Thoracic aorta (tissue), 2 donors: ENCODE measurements at regions not wholly inside any gene's neighbourhood (a gene's known extent, or its start where the extent isn't known, plus 50 kb on each side); places are given as distances from the start of the nearest gene placed in this dataset.

Source experiments
- ATAC-seq: fragments of 150-250 bp; one replicate; pipeline ENCODE4 v1.8.0; 2017; ENCODE audit warnings: low read depth; ENCODE audit not compliant: insufficient number of reproducible peaks, low FRiP score
- DNase-seq: peaks from one replicate; pipeline ENCODE4 v3.0.0-alpha.2; 2020; ENCODE audit warnings: low spot score
- H3K27ac ChIP-seq, 2 donors: fragments of 200-600 bp; sonication (generic); 1 replicate in 1 of 2; 2 replicates in 1 of 2; pipeline ENCODE4 v1.5.1; 2016; ENCODE audit warnings: mild to moderate bottlenecking in 2 of 2, moderate library complexity in 2 of 2
- H3K27me3 ChIP-seq: fragments of 200-600 bp; sonication (generic); replicated peaks from 2 replicates; pipeline ENCODE4 v1.6.0; 2016; ENCODE audit warnings: mild to moderate bottlenecking; ENCODE audit not compliant: insufficient read depth
- H3K36me3 ChIP-seq: fragments of 200-600 bp; sonication (generic); one replicate; pipeline ENCODE4 v1.5.1; 2016
- H3K4me1 ChIP-seq, 2 donors: fragments of 200-600 bp; sonication (generic); 1 replicate in 1 of 2; 2 replicates in 1 of 2; pipeline versions ENCODE4 v1.5.1 to v1.6.0; 2016; ENCODE audit warnings: low read depth in 2 of 2, mild to moderate bottlenecking in 1 of 2; ENCODE audit not compliant: control insufficient read depth in 1 of 2
- H3K4me3 ChIP-seq: fragments of 200-600 bp; sonication (generic); 2 replicates; pipeline ENCODE4 v1.5.1; 2016; ENCODE audit warnings: mild to moderate bottlenecking
- H3K9me3 ChIP-seq: fragments of 200-600 bp; sonication (generic); 2 replicates; pipeline ENCODE4 v1.5.1; 2016
- TF ChIP-seq, protein P1 (sequence below): fragments of 200-600 bp; sonication (generic); IDR thresholded peaks from one replicate; pipeline ENCODE4 v1.5.1; 2019; ENCODE audit warnings: antibody characterized with exemption

DNA sequence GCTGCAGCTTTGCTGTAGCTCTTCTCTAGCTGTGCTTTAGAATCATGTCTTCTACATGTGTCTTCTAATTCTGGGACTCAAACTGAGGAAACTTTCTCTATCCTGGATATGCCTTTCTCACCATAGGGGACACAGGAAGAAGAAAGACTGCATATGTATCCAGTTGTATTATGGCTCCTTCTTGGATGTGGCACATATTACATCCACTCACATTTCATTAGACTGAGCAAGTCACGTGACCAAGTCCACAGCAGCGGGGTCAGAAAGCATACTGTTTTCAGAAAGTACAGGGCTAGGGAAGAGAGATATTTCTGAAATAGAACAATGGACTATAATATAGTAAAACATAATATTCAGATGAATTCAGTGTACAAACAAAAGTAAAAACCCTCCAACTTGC is 187.6 kb upstream of the RIMS1 start:
- H3K4me3 ChIP-seq, result no peak overlapping the region
- TF ChIP-seq, protein P1, sequence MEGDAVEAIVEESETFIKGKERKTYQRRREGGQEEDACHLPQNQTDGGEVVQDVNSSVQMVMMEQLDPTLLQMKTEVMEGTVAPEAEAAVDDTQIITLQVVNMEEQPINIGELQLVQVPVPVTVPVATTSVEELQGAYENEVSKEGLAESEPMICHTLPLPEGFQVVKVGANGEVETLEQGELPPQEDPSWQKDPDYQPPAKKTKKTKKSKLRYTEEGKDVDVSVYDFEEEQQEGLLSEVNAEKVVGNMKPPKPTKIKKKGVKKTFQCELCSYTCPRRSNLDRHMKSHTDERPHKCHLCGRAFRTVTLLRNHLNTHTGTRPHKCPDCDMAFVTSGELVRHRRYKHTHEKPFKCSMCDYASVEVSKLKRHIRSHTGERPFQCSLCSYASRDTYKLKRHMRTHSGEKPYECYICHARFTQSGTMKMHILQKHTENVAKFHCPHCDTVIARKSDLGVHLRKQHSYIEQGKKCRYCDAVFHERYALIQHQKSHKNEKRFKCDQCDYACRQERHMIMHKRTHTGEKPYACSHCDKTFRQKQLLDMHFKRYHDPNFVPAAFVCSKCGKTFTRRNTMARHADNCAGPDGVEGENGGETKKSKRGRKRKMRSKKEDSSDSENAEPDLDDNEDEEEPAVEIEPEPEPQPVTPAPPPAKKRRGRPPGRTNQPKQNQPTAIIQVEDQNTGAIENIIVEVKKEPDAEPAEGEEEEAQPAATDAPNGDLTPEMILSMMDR, result no peak
- DNase-seq (no peak), ATAC-seq (no peak)
- H3K27me3 ChIP-seq, result no peaks in the 10 kb centered on the region
- no peaks in the 10 kb centered on the region for H3K4me1 ChIP-seq
- no peak overlapping the region for H3K27ac ChIP-seq
- H3K9me3 ChIP-seq, result no peaks in the 10 kb centered on the region
- no peaks in the 10 kb centered on the region for H3K36me3 ChIP-seq

DNA sequence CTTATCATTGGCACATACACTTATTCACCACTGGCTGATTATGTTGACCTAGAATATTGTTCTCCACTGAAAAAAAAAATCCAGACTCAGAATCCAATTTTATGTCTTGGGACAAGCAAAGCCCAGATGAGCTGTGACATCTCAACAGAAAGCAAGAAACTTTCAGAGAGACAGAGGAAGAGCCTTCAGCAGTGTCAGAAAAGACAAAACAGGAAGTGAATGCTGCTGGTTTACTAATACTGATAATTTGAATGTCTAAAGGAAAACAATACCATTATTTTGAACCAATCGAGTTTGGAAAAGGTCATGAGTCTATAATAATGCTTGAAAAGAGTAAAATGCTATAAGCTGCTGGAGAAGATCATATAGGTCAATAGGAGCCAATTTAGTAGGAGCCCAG is 179.8 kb upstream of the RIMS1 start:
- no peaks in the 10 kb centered on the region for H3K27me3 ChIP-seq
- H3K4me1 ChIP-seq, result no peaks in the 10 kb centered on the region
- no peak overlapping the region for H3K27ac ChIP-seq
- H3K9me3 ChIP-seq, result no peaks in the 10 kb centered on the region
- ATAC-seq (no peak), DNase-seq (no peak)
- no peak overlapping the region for H3K4me3 ChIP-seq
- H3K36me3 ChIP-seq, result no peaks in the 10 kb centered on the region
- TF ChIP-seq, protein P1, result no peak

DNA sequence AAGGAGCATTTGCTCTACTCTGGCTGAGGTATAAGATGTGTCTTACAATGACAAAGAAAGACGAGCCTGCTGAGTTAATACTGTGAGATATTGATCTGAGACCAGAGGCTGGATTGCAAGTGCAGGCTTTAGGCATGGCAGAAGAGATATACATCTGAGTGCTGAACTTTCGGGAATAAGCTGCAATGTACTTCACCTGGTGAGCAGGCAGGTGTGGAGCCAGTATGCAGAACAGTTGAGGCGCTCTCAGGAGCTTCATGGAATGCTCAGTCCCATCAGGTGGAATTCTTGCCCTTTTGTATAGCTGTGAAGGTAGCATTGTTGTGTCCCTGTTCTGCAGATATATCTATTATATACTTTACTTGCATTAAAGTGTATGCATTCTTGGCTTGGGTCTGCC is 179.3 kb upstream of the RIMS1 start:
- H3K9me3 ChIP-seq, result no peaks in the 10 kb centered on the region
- no peak overlapping the region for H3K4me3 ChIP-seq
- no peak for ATAC-seq
- H3K4me1 ChIP-seq, result no peaks in the 10 kb centered on the region
- TF ChIP-seq, protein P1, result no peak
- no peak for DNase-seq
- no peaks in the 10 kb centered on the region for H3K27me3 ChIP-seq
- no peak overlapping the region for H3K27ac ChIP-seq
- no peaks in the 10 kb centered on the region for H3K36me3 ChIP-seq

DNA sequence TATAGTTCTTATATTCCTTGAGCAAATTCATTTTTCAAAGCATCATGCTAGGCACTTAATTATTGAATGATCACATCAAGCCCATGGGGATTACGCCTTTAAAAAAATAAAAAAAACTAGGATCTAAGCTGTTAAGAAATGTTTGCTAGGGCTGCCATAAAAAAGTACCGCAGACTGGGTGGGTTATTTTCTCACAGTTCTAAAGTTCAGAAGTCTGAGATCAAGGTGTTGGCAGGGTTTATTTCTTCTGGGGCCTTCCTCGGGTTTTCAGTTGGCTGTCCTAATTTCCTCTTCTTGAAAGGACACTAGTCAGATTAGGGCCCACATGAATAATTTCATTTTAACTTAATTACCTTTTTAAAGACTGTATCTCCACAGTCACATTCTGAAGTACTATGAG is 165.6 kb upstream of the RIMS1 start:
- no peaks in the 10 kb centered on the region for H3K27me3 ChIP-seq
- DNase-seq (no peak), ATAC-seq (no peak)
- H3K4me3 ChIP-seq, result no peak overlapping the region
- no peaks in the 10 kb centered on the region for H3K36me3 ChIP-seq
- TF ChIP-seq, protein P1, result no peak
- peaks cover 4 to 43% of the 10 kb centered on the region in 2 donors for H3K4me1 ChIP-seq
- no peaks in the 10 kb centered on the region for H3K9me3 ChIP-seq
- H3K27ac ChIP-seq, result peak overlapping the region; percentile 61 to 68

DNA sequence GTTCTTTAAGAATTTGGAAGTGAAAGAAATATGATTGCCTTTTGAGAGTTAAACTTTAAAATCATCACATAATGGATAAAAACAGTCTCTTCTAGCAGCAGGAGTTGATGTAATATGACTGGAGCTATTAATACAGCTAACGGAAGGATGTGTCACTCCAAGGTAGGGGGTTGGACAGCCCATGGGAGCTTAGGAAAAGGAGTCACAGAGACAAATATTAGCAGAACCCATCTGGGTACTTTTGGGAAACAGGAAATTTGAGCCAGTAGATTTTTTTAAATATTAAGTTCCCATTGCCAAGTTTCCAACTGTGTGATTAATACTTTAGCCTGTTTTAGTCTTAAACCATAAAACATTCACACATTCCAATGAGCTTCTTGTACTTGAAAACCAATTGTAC is 164.7 kb upstream of the RIMS1 start:
- Histone ChIP-seq H3K27me3 (no peaks in the 10 kb centered on the region), H3K36me3 (no peaks in the 10 kb centered on the region), H3K4me3 (no peak overlapping the region), H3K4me1 (peaks cover 4 to 43% of the 10 kb centered on the region in 2 donors), H3K27ac (peak overlapping the region; percentile 61 to 68), H3K9me3 (no peaks in the 10 kb centered on the region)
- DNase-seq (peak; percentile 25), ATAC-seq (peak; percentile 86)
- TF ChIP-seq, protein P1, result no peak
